ENCODE measurements at regions not wholly inside any gene's neighbourhood (a gene's known extent, or its start where the extent isn't known, plus 50 kb on each side); places are given as distances from the start of the nearest gene placed in this dataset.

DNA sequence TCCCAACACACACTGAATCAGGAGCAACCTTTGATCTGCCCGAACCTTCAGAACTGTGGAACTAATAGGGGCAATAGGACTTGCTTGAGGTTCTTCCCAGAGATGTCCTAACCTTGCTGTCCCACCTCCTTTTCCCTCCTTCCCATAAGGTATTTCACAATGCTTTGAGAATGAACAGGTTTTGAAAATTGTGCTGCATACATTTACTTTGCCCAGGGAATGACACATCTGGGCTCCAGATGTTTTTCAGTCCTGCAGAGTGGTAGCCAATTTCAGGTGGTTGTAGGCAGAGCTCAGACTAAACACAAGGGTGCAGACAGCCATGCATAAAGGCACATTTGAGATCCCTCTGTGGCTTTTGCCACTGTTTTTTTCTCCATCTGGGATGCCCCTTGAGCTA lies 206.7 kb upstream of the PWP1 start:
- no peak for DNase-seq (ENCODE audit: extremely low spot score, unreplicated experiment)
- H3K36me3 Mint-ChIP-seq (ENCODE audit: unreplicated experiment), result no peaks in the 10 kb centered on the region
- H3K9me3 Mint-ChIP-seq (ENCODE audit: unreplicated experiment), result no peaks in the 10 kb centered on the region
- H3K4me3 Mint-ChIP-seq (ENCODE audit: unreplicated experiment), result no peak overlapping the region
- no peak overlapping the region for H3K27ac Mint-ChIP-seq (ENCODE audit: unreplicated experiment)
- H3K27me3 Mint-ChIP-seq (ENCODE audit: unreplicated experiment), result peaks cover under 1% of the 10 kb centered on the region
- TF ChIP-seq, protein P1, sequence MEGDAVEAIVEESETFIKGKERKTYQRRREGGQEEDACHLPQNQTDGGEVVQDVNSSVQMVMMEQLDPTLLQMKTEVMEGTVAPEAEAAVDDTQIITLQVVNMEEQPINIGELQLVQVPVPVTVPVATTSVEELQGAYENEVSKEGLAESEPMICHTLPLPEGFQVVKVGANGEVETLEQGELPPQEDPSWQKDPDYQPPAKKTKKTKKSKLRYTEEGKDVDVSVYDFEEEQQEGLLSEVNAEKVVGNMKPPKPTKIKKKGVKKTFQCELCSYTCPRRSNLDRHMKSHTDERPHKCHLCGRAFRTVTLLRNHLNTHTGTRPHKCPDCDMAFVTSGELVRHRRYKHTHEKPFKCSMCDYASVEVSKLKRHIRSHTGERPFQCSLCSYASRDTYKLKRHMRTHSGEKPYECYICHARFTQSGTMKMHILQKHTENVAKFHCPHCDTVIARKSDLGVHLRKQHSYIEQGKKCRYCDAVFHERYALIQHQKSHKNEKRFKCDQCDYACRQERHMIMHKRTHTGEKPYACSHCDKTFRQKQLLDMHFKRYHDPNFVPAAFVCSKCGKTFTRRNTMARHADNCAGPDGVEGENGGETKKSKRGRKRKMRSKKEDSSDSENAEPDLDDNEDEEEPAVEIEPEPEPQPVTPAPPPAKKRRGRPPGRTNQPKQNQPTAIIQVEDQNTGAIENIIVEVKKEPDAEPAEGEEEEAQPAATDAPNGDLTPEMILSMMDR (IDR thresholded peaks at IDR 0.05), result no peak
- H3K4me1 Mint-ChIP-seq (ENCODE audit: unreplicated experiment), result no peaks in the 10 kb centered on the region

DNA sequence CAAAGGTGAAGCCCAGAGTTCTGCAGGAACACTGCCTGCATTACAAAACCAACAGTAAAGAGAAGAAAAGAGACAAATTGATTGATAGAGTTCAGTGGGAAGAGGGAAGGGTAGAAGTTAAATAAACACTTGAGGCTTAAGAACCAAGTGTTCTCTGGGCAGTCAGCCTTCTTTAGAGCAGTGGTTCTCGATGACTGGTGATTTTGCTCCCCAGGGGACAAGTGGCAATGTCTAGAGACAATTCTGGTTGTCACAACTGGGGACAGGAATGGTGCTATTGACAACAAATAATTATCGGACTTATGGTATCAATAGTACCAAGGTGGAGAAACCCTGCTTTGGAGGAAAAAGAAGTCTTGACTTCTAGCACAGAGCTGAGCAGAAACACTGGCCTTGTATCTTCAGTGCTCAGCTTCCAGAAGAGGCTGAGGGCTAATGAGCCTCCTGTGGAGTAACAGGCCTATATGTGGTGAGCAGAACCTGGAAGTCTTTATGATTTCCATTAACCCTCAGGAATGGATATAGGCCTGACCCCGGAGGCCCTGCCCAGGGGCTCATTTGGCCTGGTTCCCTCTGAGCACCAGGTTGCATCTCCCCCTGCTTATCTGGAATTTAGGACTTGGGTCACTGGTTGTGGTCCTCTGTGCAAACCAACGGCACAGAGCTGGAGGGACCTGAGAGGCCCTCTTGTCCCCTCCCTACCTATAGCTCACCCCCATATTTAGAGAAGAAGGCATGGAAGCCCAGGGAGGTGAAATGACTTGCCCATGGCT lies 204.6 kb upstream of the PWP1 start:
- TF ChIP-seq, protein P1 (IDR thresholded peaks at IDR 0.05), result no peak
- Mint-ChIP-seq H3K27me3 (ENCODE audit: unreplicated experiment) (peaks cover 9% of the 10 kb centered on the region), H3K9me3 (ENCODE audit: unreplicated experiment) (no peaks in the 10 kb centered on the region), H3K4me1 (ENCODE audit: unreplicated experiment) (no peaks in the 10 kb centered on the region), H3K36me3 (ENCODE audit: unreplicated experiment) (no peaks in the 10 kb centered on the region), H3K27ac (ENCODE audit: unreplicated experiment) (no peak overlapping the region), H3K4me3 (ENCODE audit: unreplicated experiment) (no peak overlapping the region)
- DNase-seq (ENCODE audit: extremely low spot score, unreplicated experiment), result no peak

DNA sequence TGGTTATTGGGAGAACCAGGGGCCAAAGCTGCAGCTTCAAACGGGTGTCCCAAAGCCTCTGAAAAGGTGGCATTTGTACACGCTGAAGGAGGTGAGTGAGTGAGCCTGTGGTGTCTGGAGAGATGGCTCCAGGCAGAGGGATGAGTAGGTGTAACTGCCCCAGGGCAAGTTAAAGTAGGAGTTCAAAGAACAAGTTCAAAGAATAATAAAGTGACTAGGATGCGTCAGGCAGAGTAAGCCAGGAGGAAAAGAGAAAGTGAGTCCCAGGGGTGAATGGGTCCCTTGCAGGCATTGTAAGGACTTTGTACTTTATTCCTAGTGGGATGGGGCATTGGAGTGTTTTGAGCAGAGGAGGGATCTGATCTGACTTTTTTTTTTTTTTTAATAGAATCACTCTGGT lies 201.4 kb upstream of the PWP1 start:
- Mint-ChIP-seq H3K27me3 (ENCODE audit: unreplicated experiment) (peaks cover 9% of the 10 kb centered on the region), H3K4me3 (ENCODE audit: unreplicated experiment) (no peak overlapping the region), H3K36me3 (ENCODE audit: unreplicated experiment) (no peaks in the 10 kb centered on the region), H3K4me1 (ENCODE audit: unreplicated experiment) (no peaks in the 10 kb centered on the region), H3K9me3 (ENCODE audit: unreplicated experiment) (no peaks in the 10 kb centered on the region), H3K27ac (ENCODE audit: unreplicated experiment) (no peak overlapping the region)
- no peak for DNase-seq (ENCODE audit: extremely low spot score, unreplicated experiment)
- TF ChIP-seq, protein P1 (IDR thresholded peaks at IDR 0.05), result no peak

DNA sequence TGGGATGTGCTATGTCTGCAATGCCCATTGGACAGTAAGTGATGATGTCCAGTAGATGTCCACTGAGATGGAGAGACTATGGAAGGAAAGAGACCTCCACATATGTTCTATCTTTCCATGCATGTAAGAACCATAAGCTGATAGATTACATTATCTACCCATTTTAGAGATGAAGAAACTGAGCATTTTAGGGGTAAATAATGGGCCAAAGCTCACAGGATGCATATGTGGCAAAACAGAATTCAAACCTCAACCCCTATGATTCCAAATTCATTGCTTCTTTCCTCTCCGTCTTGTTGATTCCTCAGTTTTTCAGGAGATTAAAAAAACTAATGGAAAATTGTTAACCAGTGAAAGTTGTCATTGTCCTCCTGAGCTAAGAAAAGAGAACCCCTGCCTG lies 200.7 kb upstream of the PWP1 start:
- H3K4me3 Mint-ChIP-seq (ENCODE audit: unreplicated experiment), result no peak overlapping the region
- peaks cover 9% of the 10 kb centered on the region for H3K27me3 Mint-ChIP-seq (ENCODE audit: unreplicated experiment)
- no peaks in the 10 kb centered on the region for H3K9me3 Mint-ChIP-seq (ENCODE audit: unreplicated experiment)
- no peak for DNase-seq (ENCODE audit: extremely low spot score, unreplicated experiment)
- no peaks in the 10 kb centered on the region for H3K4me1 Mint-ChIP-seq (ENCODE audit: unreplicated experiment)
- H3K36me3 Mint-ChIP-seq (ENCODE audit: unreplicated experiment), result no peaks in the 10 kb centered on the region
- TF ChIP-seq, protein P1 (IDR thresholded peaks at IDR 0.05), result no peak
- H3K27ac Mint-ChIP-seq (ENCODE audit: unreplicated experiment), result no peak overlapping the region

DNA sequence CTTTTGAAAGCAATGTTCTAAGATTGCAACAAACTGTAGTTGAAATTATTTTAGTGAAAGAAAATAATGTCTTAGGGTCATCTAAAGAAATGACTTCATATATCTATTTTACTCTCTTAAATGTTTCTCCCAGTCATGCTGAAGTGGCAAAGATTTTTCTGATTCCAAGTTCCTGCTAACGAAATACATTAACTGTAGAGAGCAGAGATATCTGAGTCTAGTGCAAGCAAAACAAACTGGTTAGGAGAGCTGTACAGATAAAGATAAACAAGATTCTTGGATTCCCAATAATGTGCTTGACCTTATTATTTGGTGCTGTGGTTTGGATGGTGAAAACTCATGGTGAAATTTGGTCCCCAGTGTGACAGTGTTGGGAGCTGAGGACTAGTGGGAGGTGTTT lies 199.9 kb upstream of the PWP1 start:
- no peaks in the 10 kb centered on the region for H3K36me3 Mint-ChIP-seq (ENCODE audit: unreplicated experiment)
- no peak overlapping the region for H3K4me3 Mint-ChIP-seq (ENCODE audit: unreplicated experiment)
- no peak overlapping the region for H3K27ac Mint-ChIP-seq (ENCODE audit: unreplicated experiment)
- no peaks in the 10 kb centered on the region for H3K9me3 Mint-ChIP-seq (ENCODE audit: unreplicated experiment)
- DNase-seq (ENCODE audit: extremely low spot score, unreplicated experiment), result no peak
- H3K27me3 Mint-ChIP-seq (ENCODE audit: unreplicated experiment), result peaks cover 9% of the 10 kb centered on the region
- TF ChIP-seq, protein P1 (IDR thresholded peaks at IDR 0.05), result no peak
- no peaks in the 10 kb centered on the region for H3K4me1 Mint-ChIP-seq (ENCODE audit: unreplicated experiment)

Measured in osteocyte (in vitro differentiated cells).